Mesendoderm (in vitro differentiated cells): ENCODE measurements at regions not wholly inside any gene's neighbourhood (a gene's known extent, or its start where the extent isn't known, plus 50 kb on each side); places are given as distances from the start of the nearest gene placed in this dataset.

ENCODE experiments used
- DNase-seq: peaks from one replicate; pipeline ENCODE4 v3.0.0; 2013
- H2AK5ac ChIP-seq: 2 replicates; pipeline ENCODE4 v1.6.1; 2013; ENCODE audit warnings: low read length, inconsistent platforms
- H2BK120ac ChIP-seq: 2 replicates; pipeline ENCODE4 v1.6.1; 2013; ENCODE audit warnings: low read depth, mild to moderate bottlenecking, low read length, moderate library complexity, mixed read lengths
- H2BK15ac ChIP-seq: replicated peaks from 2 replicates; pipeline ENCODE4 v1.6.1; 2013; ENCODE audit warnings: low read depth, mild to moderate bottlenecking, moderate library complexity
- H2BK5ac ChIP-seq: 2 replicates; pipeline ENCODE4 v1.6.1; 2013; ENCODE audit warnings: low read length, inconsistent platforms
- H3K18ac ChIP-seq: 2 replicates; pipeline ENCODE4 v1.6.1; 2013; ENCODE audit warnings: mild to moderate bottlenecking, low read length, mixed read lengths
- H3K23ac ChIP-seq: one replicate; pipeline ENCODE4 v1.6.1; 2013; ENCODE audit warnings: low read length
- H3K27ac ChIP-seq: 2 replicates; pipeline ENCODE4 v1.5.1; 2013; ENCODE audit warnings: low read depth, mild to moderate bottlenecking, inconsistent platforms, low read length, moderate library complexity
- H3K27me3 ChIP-seq: 2 replicates; pipeline ENCODE4 v1.6.1; 2013; ENCODE audit warnings: low read length, control low read depth, mild to moderate bottlenecking, inconsistent platforms; ENCODE audit not compliant: insufficient read depth, poor library complexity
- H3K36me3 ChIP-seq: 2 replicates; pipeline ENCODE4 v1.6.1; 2013; ENCODE audit warnings: low read length, inconsistent platforms; ENCODE audit not compliant: control insufficient read depth, insufficient read depth
- H3K4ac ChIP-seq: one replicate; pipeline ENCODE4 v1.6.1; 2013; ENCODE audit warnings: low read depth, mild to moderate bottlenecking, low read length, moderate library complexity
- H3K4me1 ChIP-seq: 2 replicates; pipeline ENCODE4 v1.6.1; 2013; ENCODE audit warnings: low read depth, low read length, inconsistent platforms; ENCODE audit not compliant: control insufficient read depth
- H3K4me2 ChIP-seq: 2 replicates; pipeline ENCODE4 v1.6.1; 2013; ENCODE audit warnings: low read length
- H3K4me3 ChIP-seq: 2 replicates; pipeline ENCODE4 v1.5.1; 2013; ENCODE audit warnings: mild to moderate bottlenecking, low read length
- H3K56ac ChIP-seq: one replicate; pipeline ENCODE4 v1.6.1; 2013; ENCODE audit warnings: low read length
- H3K79me1 ChIP-seq: 2 replicates; pipeline ENCODE4 v1.6.1; 2013; ENCODE audit warnings: low read length, inconsistent platforms
- H3K79me2 ChIP-seq: 2 replicates; pipeline ENCODE4 v1.6.1; 2013; ENCODE audit warnings: mild to moderate bottlenecking, low read length; ENCODE audit not compliant: control insufficient read depth, insufficient read depth
- H3K9ac ChIP-seq: 2 replicates; pipeline ENCODE4 v1.6.1; 2013; ENCODE audit warnings: low read length, inconsistent platforms
- H4K5ac ChIP-seq: one replicate; pipeline ENCODE4 v1.6.1; 2013; ENCODE audit warnings: low read length
- H4K8ac ChIP-seq: one replicate; pipeline ENCODE4 v1.6.1; 2013; ENCODE audit warnings: low read depth, mild to moderate bottlenecking, control low read depth, low read length, moderate library complexity
- WGBS: extraction: QIAGEN DNeasy Blood & Tissue Kit; methylation state at CpG from one replicate; pipeline ENCODE4 v1.1.7; 2013; ENCODE audit warnings: low lambda C conversion rate, missing lambda C conversion rate; ENCODE audit not compliant: insufficient coverage; ENCODE audit errors: extremely low coverage; 5-methylcytosine and 5-hydroxymethylcytosine counted together

GRCh38 chr2:145022666-145023333 lies 502.9 kb upstream of the ZEB2 start:
- no peak overlapping the region for H4K8ac ChIP-seq
- no peak overlapping the region for H3K18ac ChIP-seq
- no CpG with 5 or more reads among the region's 5 CpGs for WGBS
- H3K23ac ChIP-seq, result no peak overlapping the region
- no peak overlapping the region for H3K9ac ChIP-seq
- no peak overlapping the region for H3K56ac ChIP-seq
- no peaks in the 10 kb centered on the region for H3K27me3 ChIP-seq
- H3K4me2 ChIP-seq, result no peak overlapping the region
- H2BK5ac ChIP-seq, result no peak overlapping the region
- no peaks in the 10 kb centered on the region for H3K79me1 ChIP-seq
- H3K36me3 ChIP-seq, result no peaks in the 10 kb centered on the region
- H2BK120ac ChIP-seq, result no peak overlapping the region
- H3K79me2 ChIP-seq, result no peaks in the 10 kb centered on the region
- H3K27ac ChIP-seq, result no peak overlapping the region
- DNase-seq, result no peak
- no peak overlapping the region for H2AK5ac ChIP-seq
- H3K4me3 ChIP-seq, result no peak overlapping the region
- H4K5ac ChIP-seq, result no peak overlapping the region
- no peaks in the 10 kb centered on the region for H3K4me1 ChIP-seq
- H3K4ac ChIP-seq, result no peak overlapping the region
- H2BK15ac ChIP-seq, result no peak overlapping the region

GRCh38 chr2:145021962-145022665 lies 502.2 kb upstream of the ZEB2 start:
- Histone ChIP-seq H3K4me1 (no peaks in the 10 kb centered on the region), H3K36me3 (no peaks in the 10 kb centered on the region), H2BK15ac (no peak overlapping the region), H3K56ac (no peak overlapping the region), H2BK5ac (no peak overlapping the region), H2AK5ac (no peak overlapping the region), H4K5ac (no peak overlapping the region), H3K79me2 (no peaks in the 10 kb centered on the region), H3K27ac (no peak overlapping the region), H3K4ac (no peak overlapping the region), H2BK120ac (no peak overlapping the region), H3K4me2 (no peak overlapping the region), H3K79me1 (no peaks in the 10 kb centered on the region), H3K23ac (no peak overlapping the region), H3K18ac (no peak overlapping the region), H3K27me3 (no peaks in the 10 kb centered on the region), H4K8ac (no peak overlapping the region), H3K9ac (no peak overlapping the region), H3K4me3 (no peak overlapping the region)
- DNase-seq, result no peak
- WGBS, result no CpG with 5 or more reads among the region's 2 CpGs

GRCh38 chr2:145020694-145021093 lies 500.8 kb upstream of the ZEB2 start:
- DNase-seq, result no peak
- H2BK120ac ChIP-seq, result no peak overlapping the region
- H3K36me3 ChIP-seq, result no peaks in the 10 kb centered on the region
- no peak overlapping the region for H3K23ac ChIP-seq
- no peak overlapping the region for H3K4ac ChIP-seq
- no peak overlapping the region for H3K4me3 ChIP-seq
- no peaks in the 10 kb centered on the region for H3K79me1 ChIP-seq
- H3K79me2 ChIP-seq, result no peaks in the 10 kb centered on the region
- H2BK5ac ChIP-seq, result no peak overlapping the region
- H2BK15ac ChIP-seq, result no peak overlapping the region
- H3K56ac ChIP-seq, result no peak overlapping the region
- H4K8ac ChIP-seq, result no peak overlapping the region
- H2AK5ac ChIP-seq, result no peak overlapping the region
- no CpG with 5 or more reads among the region's 3 CpGs for WGBS
- no peak overlapping the region for H3K27ac ChIP-seq
- H3K4me2 ChIP-seq, result no peak overlapping the region
- no peak overlapping the region for H3K9ac ChIP-seq
- H3K18ac ChIP-seq, result no peak overlapping the region
- no peaks in the 10 kb centered on the region for H3K4me1 ChIP-seq
- H3K27me3 ChIP-seq, result no peaks in the 10 kb centered on the region
- H4K5ac ChIP-seq, result no peak overlapping the region

DNA sequence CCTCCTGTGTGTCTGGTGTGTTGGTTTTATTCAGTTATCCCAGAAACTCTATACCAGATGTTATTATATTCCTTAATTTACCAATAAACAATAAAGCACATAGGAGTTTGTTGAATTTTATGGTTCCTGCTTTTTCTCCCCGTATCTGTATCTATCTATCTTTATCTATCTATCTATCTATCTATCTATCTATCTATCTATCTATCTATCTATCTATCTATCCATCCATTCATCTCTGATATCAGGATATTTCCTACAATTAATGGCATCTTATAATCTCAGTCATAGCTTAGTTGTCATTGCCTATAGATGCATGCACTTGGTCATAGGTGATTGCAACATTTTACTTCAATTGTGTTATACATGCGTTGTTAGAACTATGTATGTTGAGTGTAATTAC lies 500.2 kb upstream of the ZEB2 start:
- Histone ChIP-seq H3K4me2 (no peak overlapping the region), H3K23ac (no peak overlapping the region), H3K4ac (no peak overlapping the region), H3K18ac (no peak overlapping the region), H3K27ac (no peak overlapping the region), H3K79me1 (no peaks in the 10 kb centered on the region), H2BK5ac (no peak overlapping the region), H3K4me3 (no peak overlapping the region), H3K36me3 (no peaks in the 10 kb centered on the region), H3K79me2 (no peaks in the 10 kb centered on the region), H2BK120ac (no peak overlapping the region), H3K27me3 (no peaks in the 10 kb centered on the region), H2AK5ac (no peak overlapping the region), H4K5ac (no peak overlapping the region), H3K56ac (no peak overlapping the region), H3K9ac (no peak overlapping the region), H3K4me1 (no peaks in the 10 kb centered on the region), H2BK15ac (no peak overlapping the region), H4K8ac (no peak overlapping the region)
- WGBS, result no CpG with 5 or more reads among the region's 2 CpGs
- no peak for DNase-seq

GRCh38 chr2:145018502-145018901 lies 498.6 kb upstream of the ZEB2 start:
- Histone ChIP-seq H3K79me1 (no peaks in the 10 kb centered on the region), H3K79me2 (no peaks in the 10 kb centered on the region), H2BK5ac (no peak overlapping the region), H3K23ac (no peak overlapping the region), H3K27ac (no peak overlapping the region), H3K36me3 (no peaks in the 10 kb centered on the region), H3K4me2 (no peak overlapping the region), H3K9ac (no peak overlapping the region), H3K4me3 (no peak overlapping the region), H2BK120ac (no peak overlapping the region), H4K5ac (no peak overlapping the region), H2BK15ac (no peak overlapping the region), H2AK5ac (no peak overlapping the region), H3K27me3 (no peaks in the 10 kb centered on the region), H3K4me1 (no peaks in the 10 kb centered on the region), H3K18ac (no peak overlapping the region), H3K4ac (no peak overlapping the region), H3K56ac (no peak overlapping the region), H4K8ac (no peak overlapping the region)
- DNase-seq, result no peak
- WGBS, result no CpG with 5 or more reads among the region's 5 CpGs

DNA sequence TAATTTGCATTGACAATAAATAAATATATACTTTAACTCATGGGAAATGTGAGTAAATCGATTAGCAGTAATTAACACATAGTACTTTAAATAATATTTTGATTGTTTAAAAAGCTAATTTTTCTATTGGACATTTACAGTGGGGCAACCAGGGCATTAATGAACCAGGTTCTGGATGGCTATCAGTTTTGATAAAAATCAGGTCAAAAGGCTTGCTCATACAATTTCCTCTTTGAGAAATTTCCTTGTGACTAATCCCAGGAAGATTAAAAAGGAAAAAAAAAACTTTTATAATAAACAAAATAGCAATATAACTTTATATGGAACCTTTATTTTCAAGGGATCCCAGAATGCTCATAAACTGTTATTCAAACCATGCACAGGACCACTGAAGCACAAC lies 497.2 kb upstream of the ZEB2 start:
- H2BK120ac ChIP-seq, result no peak overlapping the region
- H4K8ac ChIP-seq, result no peak overlapping the region
- WGBS, result no CpG with 5 or more reads among the region's 1 CpG

More for the DNA sequence above, 497.2 kb upstream of the ZEB2 start:
- Histone ChIP-seq H3K4me2 (no peak overlapping the region), H3K79me1 (no peaks in the 10 kb centered on the region), H3K27me3 (no peaks in the 10 kb centered on the region), H3K4me3 (no peak overlapping the region), H3K9ac (no peak overlapping the region), H3K27ac (no peak overlapping the region), H3K56ac (no peak overlapping the region), H3K4ac (no peak overlapping the region), H2AK5ac (no peak overlapping the region), H3K4me1 (no peaks in the 10 kb centered on the region), H3K79me2 (no peaks in the 10 kb centered on the region), H3K18ac (no peak overlapping the region), H4K5ac (no peak overlapping the region), H2BK15ac (no peak overlapping the region), H3K36me3 (no peaks in the 10 kb centered on the region), H2BK5ac (no peak overlapping the region), H3K23ac (no peak overlapping the region)
- no peak for DNase-seq
